Stimulated activated naive CD8-positive, alpha-beta T cell treated with anti-CD3 and anti-CD28 coated beads, Interleukin-15, Interleukin-2, amounts not matched to agents 100 U/mL and 50 U/mL, for 24 hours (primary cell): ENCODE measurements at regions not wholly inside any gene's neighbourhood (a gene's known extent, or its start where the extent isn't known, plus 50 kb on each side); places are given as distances from the start of the nearest gene placed in this dataset.

Source experiments
- ATAC-seq: fragments of 150-1000 bp; cut with Tn5 transposase; one replicate; pipeline ENCODE4 v1.10.0; 2021
- DNase-seq: peaks from one replicate; pipeline ENCODE4 v3.0.0; 2021

GRCh38 chr6:122066200-122066599 is 333.3 kb upstream of the HSF2 start:
- DNase-seq, result no peak
- no peak for ATAC-seq

DNA sequence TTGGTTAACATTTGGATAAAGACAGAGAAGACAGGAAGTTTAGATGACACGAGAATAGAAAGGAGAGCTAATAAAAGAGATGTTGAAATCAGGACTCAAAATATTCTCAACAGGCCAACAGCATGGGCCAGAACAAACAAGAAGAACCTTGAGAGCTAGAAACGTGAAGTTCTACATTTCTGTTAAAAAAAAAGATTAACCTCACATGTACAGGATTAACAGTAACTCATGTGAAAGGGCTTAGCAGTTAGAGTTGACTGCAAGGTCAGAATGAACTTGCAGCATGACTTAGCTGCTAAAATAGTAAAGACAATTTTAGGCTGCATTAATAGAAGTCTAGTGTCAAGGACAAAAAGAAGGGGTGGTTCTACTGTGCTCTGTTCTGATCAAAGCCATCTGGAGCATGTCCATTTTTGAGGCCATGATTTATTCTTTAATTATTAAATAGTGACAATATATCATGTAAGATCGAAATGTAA is 331.1 kb upstream of the HSF2 start:
- ATAC-seq (no peak), DNase-seq (no peak)

- DNase-seq, result no peak
- no peak for ATAC-seq
These were observed 329.5 kb upstream of the HSF2 start for GRCh38 chr6:122069932-122070331.

- no peak for DNase-seq
- ATAC-seq, result no peak
These were observed 327.3 kb upstream of the HSF2 start for GRCh38 chr6:122072014-122072647.

GRCh38 chr6:122075084-122075838 is 324.2 kb upstream of the HSF2 start:
- DNase-seq (no peak), ATAC-seq (no peak)

DNA sequence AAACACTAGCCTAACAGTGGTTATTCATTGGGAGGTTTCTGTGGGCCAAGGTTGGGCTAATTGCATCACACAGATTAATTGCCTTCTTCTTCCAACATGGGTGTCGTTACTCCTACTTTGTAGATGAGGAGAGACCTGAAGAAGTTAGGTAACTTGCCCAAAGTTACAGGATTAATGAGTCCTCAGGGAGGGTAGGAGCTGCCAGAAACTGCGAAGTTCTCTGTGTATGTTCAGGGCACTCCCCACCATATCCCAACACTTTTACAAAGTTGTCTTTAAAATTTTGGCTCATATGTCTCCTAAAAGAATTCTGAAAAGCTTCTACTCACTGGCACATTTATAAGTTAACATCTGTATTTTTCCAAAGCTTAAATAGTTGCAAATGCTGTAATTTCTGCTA is 323.5 kb upstream of the HSF2 start:
- DNase-seq, result no peak
- ATAC-seq, result no peak

DNA sequence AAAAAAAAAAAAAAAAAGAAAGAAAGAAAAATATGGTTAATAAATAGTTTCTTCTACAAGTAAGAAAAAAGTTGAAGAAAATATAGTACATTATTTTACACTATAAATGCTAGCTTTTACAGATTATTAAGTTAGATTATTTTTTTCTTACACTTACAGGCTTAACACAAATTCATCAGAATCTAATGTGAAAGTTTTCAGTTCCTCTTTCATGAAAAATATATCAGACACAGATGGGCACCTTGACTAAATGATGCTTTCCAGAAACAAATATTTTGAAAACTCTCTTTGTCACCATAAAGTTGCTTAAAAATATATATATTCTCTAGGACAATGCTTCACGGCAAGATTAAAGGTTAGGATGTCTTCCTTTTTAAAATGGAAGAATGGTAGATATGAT is 321.8 kb upstream of the HSF2 start:
- no peak for ATAC-seq
- no peak for DNase-seq

DNA sequence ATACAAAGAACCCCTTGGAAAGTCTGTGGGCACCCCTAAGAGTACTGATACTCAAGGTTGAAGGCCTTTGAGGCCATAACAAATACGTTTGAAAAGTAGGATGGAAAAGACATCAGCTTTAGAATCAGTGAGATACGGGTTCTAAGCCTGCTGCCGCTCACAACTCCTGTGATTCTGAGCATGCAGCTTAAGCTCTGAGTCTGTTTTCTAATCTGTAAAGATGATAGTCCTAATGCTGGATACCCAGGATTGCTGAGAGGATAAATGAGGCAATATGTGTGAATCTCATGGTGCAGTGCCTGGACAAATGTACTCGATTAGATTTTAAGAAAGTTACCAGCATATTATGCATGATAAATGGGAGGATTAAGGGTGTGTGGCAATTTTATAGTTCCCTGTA is 321.0 kb upstream of the HSF2 start:
- ATAC-seq, result no peak
- DNase-seq, result no peak

DNA sequence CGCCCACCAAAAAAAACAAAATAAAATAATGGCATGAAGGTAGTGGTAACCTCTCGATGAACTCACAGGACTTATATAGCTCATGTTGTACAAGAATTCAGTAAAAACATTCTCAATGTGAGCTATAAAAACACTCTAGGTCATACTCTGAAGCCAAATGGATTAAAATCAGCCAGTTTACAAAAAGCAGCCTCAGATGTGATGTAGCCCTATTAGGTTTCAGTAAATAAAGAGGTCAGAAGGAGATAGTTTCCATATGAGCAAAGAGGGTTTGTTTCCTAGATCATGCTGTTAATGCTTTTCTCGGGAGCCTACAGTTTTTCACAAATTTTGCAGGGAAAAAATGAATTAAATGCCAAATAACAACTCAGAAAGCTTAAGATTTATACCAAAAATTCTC is 319.5 kb upstream of the HSF2 start:
- ATAC-seq (no peak), DNase-seq (no peak)

DNA sequence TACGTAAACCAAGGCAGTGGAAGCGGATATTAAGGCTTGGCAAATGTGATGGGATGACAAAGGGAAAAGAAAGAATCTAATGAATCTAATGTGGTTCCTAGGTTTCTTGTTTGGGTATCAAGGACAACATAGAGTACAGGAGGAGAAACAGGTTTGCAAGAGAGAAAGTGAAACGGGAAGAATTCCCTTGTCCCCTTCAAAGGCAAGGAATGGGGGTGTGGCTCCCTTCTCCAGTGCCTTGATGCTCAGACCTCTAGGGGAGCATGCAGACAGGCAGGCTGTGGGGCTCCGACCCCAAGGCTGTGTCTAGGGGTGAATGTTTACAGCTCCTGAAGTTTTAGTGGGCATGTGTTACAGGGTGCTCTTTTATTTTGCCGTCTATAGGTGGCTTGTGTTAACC is 317.5 kb upstream of the HSF2 start:
- no peak for DNase-seq
- no peak for ATAC-seq

DNA sequence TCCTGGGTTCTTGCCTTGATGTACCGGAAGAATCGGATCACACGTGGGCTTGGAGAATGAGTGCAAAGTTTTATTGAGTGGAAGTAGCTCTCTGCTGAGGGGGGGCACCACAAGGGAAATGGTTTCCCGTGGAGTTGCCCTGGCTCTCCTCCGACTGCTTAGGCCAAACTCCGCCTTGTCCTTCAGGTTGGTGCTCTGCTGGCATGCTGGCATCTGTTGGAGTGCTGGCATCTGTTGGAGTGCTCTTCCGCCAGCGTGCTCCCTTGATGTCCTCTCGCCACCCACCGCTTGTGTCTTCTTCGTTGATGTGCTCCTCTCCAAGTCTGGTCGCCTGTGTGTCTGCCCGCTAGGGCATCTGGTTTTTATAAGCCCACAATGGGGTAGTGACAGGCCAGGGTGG is 317.1 kb upstream of the HSF2 start:
- ATAC-seq (no peak), DNase-seq (no peak)

DNA sequence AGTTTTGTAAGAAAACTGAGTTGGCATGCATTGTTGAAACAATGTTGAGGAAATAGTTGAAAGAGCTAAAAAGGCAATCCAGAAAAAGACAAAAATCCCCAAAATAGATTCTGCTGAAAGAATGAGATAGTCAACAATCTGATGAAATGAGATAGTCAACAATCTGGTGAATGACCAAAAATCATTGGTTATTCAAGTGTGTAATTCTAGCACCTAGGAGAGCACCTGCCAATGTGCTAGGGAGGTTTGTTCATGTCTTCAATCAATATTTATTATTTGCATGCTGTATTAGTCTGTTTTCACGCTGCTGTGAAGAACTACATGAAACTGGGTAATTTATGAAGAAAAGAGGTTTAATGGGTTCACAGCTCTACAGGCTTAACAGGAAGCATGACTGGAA is 307.1 kb upstream of the HSF2 start:
- ATAC-seq, result no peak
- DNase-seq, result no peak

- DNase-seq (no peak), ATAC-seq (no peak)
These were observed 301.2 kb upstream of the HSF2 start for GRCh38 chr6:122098201-122098678.

- ATAC-seq (no peak), DNase-seq (no peak)
These were observed 297.4 kb upstream of the HSF2 start for GRCh38 chr6:122102026-122102425.

- no peak for DNase-seq
These were observed 292.1 kb upstream of the HSF2 start for GRCh38 chr6:122107256-122107852.

DNA sequence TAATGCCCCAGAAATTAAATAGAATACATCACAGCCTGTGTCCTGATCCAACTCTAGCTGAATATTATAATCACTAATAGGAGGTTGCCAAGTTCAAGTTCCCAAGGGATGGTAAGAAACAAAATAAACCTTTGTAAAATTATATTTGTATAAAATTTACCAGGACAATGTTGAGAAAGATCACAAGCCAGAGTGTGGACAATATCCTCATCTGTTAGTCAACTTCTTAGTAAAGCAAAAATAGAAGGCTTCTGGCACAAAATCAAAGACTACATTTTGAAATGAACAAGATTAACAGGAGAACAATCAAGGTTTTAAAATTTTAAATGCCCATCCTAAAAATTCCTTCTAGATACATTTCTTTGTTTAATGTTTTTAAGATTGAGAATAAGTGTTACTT is 290.4 kb upstream of the HSF2 start:
- no peak for DNase-seq
- ATAC-seq, result no peak

More at GRCh38 chr6:122107256-122107852, 292.1 kb upstream of the HSF2 start:
- no peak for ATAC-seq

DNA sequence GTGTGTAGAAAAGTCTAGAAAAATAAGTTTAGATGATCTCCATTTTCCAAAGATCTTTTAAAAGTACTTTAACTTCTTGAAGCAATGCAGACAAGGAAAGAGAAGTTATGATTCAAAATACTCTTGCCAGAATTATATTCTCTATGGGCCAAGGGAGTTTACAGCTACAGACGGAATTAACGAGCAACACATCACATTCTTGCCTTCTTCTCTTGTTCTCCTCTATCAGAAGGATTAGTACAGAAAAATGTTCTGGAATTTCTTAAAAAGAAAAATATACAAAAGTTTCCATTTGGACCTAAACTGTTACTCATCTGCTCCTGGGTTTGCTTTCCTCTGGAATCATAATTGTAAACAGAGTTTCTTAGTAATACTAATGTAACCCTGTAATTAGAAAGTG is 284.7 kb upstream of the HSF2 start:
- ATAC-seq (no peak), DNase-seq (no peak)

DNA sequence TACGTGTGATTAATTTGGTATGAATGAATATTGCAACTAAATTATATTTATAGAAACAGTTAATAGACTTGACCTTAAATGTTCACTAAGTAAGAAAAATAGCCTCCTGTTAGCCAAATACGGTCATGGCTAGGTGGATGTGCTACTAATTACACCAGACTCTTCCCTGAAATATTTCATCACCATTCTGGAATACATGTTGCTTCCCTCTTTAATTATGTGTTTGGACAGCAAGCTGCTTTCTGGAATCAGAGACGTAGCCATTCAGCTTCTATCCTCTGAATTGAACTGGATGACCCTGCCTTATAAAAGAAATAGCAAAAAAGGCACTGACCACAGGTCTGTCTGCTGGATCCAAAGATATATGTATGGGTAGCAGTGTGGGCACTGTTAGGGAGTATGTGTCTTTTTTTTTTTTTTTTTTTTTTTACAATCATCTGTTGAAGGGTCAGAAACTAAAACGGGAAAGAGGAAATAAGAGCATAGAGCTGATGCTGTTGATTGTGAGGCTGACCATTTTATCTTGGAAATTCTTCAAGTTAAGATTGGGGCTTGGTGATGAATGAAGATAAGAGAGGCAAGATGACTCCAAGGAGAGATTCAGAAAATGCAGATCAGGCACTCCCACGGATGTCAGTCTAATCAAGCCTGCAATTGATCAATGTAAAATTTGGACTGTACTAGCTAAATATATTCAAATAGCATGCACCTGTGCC is 283.2 kb upstream of the HSF2 start:
- DNase-seq, result no peak
- no peak for ATAC-seq

DNA sequence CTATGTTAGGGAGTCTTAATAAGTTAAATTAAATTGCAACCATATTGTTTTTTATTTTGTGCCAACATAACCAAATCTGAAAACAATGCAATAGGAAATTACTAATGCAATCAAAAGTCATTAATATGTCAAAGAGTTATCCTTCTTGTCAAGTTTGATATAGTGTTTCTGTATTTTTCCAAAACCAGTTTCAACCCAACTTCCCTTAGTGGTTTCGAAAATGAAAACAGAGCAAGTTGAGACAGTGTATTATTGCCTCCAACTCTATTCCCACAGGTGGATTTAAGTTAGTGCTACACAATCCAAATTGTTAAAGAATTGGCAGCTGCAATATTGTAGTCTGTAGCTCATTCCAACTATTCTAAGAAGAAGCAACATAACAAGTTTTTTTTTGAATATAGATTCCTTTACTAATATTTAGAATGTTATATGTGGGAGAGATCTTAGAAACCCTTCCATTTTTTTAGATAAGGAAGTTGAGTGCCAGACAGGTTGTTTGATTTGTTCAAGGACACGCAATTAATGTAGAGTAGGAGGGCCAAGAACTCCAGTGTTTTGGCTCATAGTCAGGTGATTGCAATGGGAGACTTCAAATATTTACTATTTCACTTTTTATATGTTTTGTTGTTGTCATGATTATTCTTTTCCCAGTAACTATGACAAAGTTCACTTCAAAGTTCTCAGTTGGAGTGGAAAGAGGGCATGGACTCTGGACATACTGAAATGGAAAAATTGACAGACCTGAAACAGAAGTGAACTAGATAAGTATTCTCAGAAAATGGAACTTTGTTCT is 282.4 kb upstream of the HSF2 start:
- DNase-seq (no peak), ATAC-seq (no peak)

GRCh38 chr6:122118945-122119506 is 280.4 kb upstream of the HSF2 start:
- DNase-seq (no peak), ATAC-seq (no peak)

DNA sequence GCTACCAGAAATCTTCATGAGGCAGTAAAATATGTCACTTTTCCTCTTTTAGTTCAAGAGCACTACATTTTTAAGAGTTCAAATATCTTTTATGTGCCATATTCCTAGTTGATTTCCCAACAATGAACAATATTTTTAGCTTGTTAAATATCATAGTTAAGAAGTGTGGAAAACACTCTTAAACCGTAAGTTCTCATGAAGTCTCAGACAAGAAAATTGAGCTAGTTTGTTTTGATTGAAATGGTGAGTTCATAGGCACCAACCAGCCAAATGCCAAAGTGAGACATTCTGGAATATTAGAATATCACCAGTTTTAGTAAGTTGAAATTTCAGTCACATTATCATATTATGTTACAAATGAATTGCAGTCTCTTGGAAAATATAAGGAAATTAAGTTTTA is 277.2 kb upstream of the HSF2 start:
- ATAC-seq (no peak), DNase-seq (no peak)

- DNase-seq, result no peak
- ATAC-seq, result no peak
These were observed 276.8 kb upstream of the HSF2 start for GRCh38 chr6:122122686-122123085.
